SK-N-SH treated with all-trans-retinoic acid at 6 μM for 48 hours (cell line): ENCODE measurements at regions not wholly inside any gene's neighbourhood (a gene's known extent, or its start where the extent isn't known, plus 50 kb on each side); places are given as distances from the start of the nearest gene placed in this dataset.
"Not testable (repeated sequence)": the region's sequence is repeated elsewhere in the genome, so short reads cannot be mapped to it uniquely, and the experiment has no call there.

Experiments used
- ATAC-seq: fragments of 200-7000 bp; cut with Tn5 transposase; 3 replicates; pipeline ENCODE4 v1.9.1; 2020; ENCODE audit warnings: mild to moderate bottlenecking, moderate library complexity
- ARNTL ChIP-seq: fragments of 450-650 bp; formaldehyde crosslinking; IDR thresholded peaks from 2 replicates; pipeline ENCODE4 v1.5.0; 2020; ENCODE audit warnings: low read depth, mild to moderate bottlenecking, moderate library complexity, borderline replicate concordance
- BACH2 ChIP-seq: fragments of 250-450 bp; sonication (Bioruptor Pico); IDR thresholded peaks from 2 replicates; pipeline ENCODE4 v1.9.0; 2021; ENCODE audit warnings: mild to moderate bottlenecking, borderline replicate concordance
- CSDC2 ChIP-seq: fragments of 250-450 bp; sonication (Bioruptor Pico); IDR thresholded peaks from 2 replicates; pipeline ENCODE4 v1.5.0; 2020; ENCODE audit warnings: mild to moderate bottlenecking, moderate library complexity
- ESRRG ChIP-seq: fragments of 250-450 bp; sonication (Bioruptor Pico); IDR thresholded peaks from 2 replicates; pipeline ENCODE4 v1.6.1; 2021; ENCODE audit warnings: mild to moderate bottlenecking
- GLIS3 ChIP-seq: fragments of 250-450 bp; sonication (Bioruptor Pico); IDR thresholded peaks from 2 replicates; pipeline ENCODE4 v1.5.0; 2020; ENCODE audit warnings: mild to moderate bottlenecking, moderate library complexity
- ISL1 ChIP-seq: fragments of 250-450 bp; sonication (Bioruptor Pico); IDR thresholded peaks from 2 replicates; pipeline ENCODE4 v2.1.2; 2022; ENCODE audit warnings: mild to moderate bottlenecking, moderate library complexity
- PPARA ChIP-seq: fragments of 250-450 bp; sonication (Bioruptor Pico); IDR thresholded peaks from 2 replicates; pipeline ENCODE4 v1.5.0; 2020; ENCODE audit warnings: mild to moderate bottlenecking, borderline replicate concordance
- RARB ChIP-seq: fragments of 250-450 bp; sonication (Bioruptor Pico); IDR thresholded peaks from 2 replicates; pipeline ENCODE4 v1.8.0; 2021; ENCODE audit warnings: mild to moderate bottlenecking, moderate library complexity
- SNAI2 ChIP-seq: fragments of 250-450 bp; sonication (Bioruptor Pico); IDR thresholded peaks from 2 replicates; pipeline ENCODE4 v1.5.0; 2020; ENCODE audit warnings: mild to moderate bottlenecking, moderate library complexity
- TCF4 ChIP-seq: fragments of 250-450 bp; sonication (Bioruptor Pico); IDR thresholded peaks from 2 replicates; pipeline ENCODE4 v1.8.0; 2021; ENCODE audit warnings: mild to moderate bottlenecking, moderate library complexity, borderline replicate concordance
- TOX ChIP-seq: fragments of 250-450 bp; sonication (Bioruptor Pico); IDR thresholded peaks from 2 replicates; pipeline ENCODE4 v1.8.0; 2021; ENCODE audit warnings: mild to moderate bottlenecking, moderate library complexity, borderline replicate concordance
- ZC3H10 ChIP-seq: fragments of 250-450 bp; sonication (Bioruptor Pico); IDR thresholded peaks from 2 replicates; pipeline ENCODE4 v1.5.1; 2021; ENCODE audit warnings: mild to moderate bottlenecking, moderate library complexity
- ZFP3 ChIP-seq: fragments of 250-450 bp; sonication (Bioruptor Pico); IDR thresholded peaks from 2 replicates; pipeline ENCODE4 v1.5.0; 2020; ENCODE audit warnings: mild to moderate bottlenecking, moderate library complexity
- ZFP30 ChIP-seq: fragments of 450-650 bp; formaldehyde crosslinking; IDR thresholded peaks from 2 replicates; pipeline ENCODE4 v1.5.0; 2022; ENCODE audit warnings: mild to moderate bottlenecking, moderate library complexity
- ZNF565 ChIP-seq: fragments of 450-650 bp; formaldehyde crosslinking; conservative IDR thresholded peaks from 2 replicates; pipeline ENCODE4 v1.5.0; 2020; ENCODE audit warnings: low read depth, mild to moderate bottlenecking, moderate library complexity
- ZNF70 ChIP-seq: fragments of 450-650 bp; formaldehyde crosslinking; IDR thresholded peaks from 2 replicates; pipeline ENCODE4 v1.5.0; 2020; ENCODE audit warnings: mild to moderate bottlenecking, moderate library complexity
- ZNF8 ChIP-seq: fragments of 450-650 bp; formaldehyde crosslinking; IDR thresholded peaks from 2 replicates; pipeline ENCODE4 v1.5.0; 2020; ENCODE audit warnings: mild to moderate bottlenecking, moderate library complexity
- TF ChIP-seq, protein P1 (sequence below): fragments of 250-450 bp; sonication (Bioruptor Pico); IDR thresholded peaks from 2 replicates; pipeline ENCODE4 v1.5.1; 2020; ENCODE audit warnings: low read depth, mild to moderate bottlenecking, moderate library complexity
- TF ChIP-seq, protein P2 (sequence below): fragments of 250-450 bp; sonication (Bioruptor Pico); IDR thresholded peaks from 2 replicates; pipeline ENCODE4 v1.8.0; 2020; ENCODE audit warnings: mild to moderate bottlenecking, moderate library complexity, borderline replicate concordance
- TF ChIP-seq, protein P3 (sequence below): fragments of 250-450 bp; sonication (Bioruptor Pico); IDR thresholded peaks from 2 replicates; pipeline ENCODE4 v1.5.0; 2020; ENCODE audit warnings: mild to moderate bottlenecking, moderate library complexity
- TF ChIP-seq, protein P4 (sequence below): fragments of 250-450 bp; sonication (Bioruptor Pico); IDR thresholded peaks from 2 replicates; pipeline ENCODE4 v1.5.1; 2021; ENCODE audit warnings: mild to moderate bottlenecking, moderate library complexity
- TF ChIP-seq, protein P5 (sequence below): fragments of 250-450 bp; sonication (Bioruptor Pico); IDR thresholded peaks from 2 replicates; pipeline ENCODE4 v1.8.0; 2021; ENCODE audit warnings: low read depth, mild to moderate bottlenecking, moderate library complexity, borderline replicate concordance

DNA sequence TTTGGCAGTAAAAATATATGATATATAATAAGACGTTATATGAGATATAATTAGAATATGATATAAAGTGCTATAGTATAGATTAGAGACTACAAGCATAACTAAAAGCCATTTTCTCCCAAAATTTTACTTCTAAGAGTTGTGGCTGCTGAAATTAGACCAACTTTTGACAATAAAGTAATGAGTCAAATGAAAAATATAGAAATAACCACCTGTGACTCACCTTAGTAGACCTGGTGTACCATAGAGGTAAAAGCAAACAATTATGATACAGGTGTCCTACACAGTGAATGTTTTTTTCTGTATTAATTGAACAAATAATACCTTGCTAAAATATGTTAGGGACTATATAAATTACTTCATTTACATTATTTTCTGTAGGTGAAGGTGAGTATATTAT lies 482.9 kb upstream of the MAN1A1 start:
- TF ChIP-seq RARB (CRISPR knock-in tag) (no peak), GLIS3 (CRISPR knock-in tag) (no peak), PPARA (no peak), TOX (CRISPR knock-in tag) (no peak), ISL1 (CRISPR knock-in tag) (no peak), ZNF565 (CRISPR knock-in tag) (no peak), ZNF8 (CRISPR knock-in tag) (no peak), CSDC2 (CRISPR knock-in tag) (no peak), ZNF70 (CRISPR knock-in tag) (no peak), TCF4 (CRISPR knock-in tag) (no peak), BACH2 (no peak)
- TF ChIP-seq, protein P1, sequence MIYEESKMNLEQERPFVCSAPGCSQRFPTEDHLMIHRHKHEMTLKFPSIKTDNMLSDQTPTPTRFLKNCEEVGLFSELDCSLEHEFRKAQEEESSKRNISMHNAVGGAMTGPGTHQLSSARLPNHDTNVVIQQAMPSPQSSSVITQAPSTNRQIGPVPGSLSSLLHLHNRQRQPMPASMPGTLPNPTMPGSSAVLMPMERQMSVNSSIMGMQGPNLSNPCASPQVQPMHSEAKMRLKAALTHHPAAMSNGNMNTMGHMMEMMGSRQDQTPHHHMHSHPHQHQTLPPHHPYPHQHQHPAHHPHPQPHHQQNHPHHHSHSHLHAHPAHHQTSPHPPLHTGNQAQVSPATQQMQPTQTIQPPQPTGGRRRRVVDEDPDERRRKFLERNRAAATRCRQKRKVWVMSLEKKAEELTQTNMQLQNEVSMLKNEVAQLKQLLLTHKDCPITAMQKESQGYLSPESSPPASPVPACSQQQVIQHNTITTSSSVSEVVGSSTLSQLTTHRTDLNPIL (CRISPR knock-in tag): no peak
- no peak for ATAC-seq

DNA sequence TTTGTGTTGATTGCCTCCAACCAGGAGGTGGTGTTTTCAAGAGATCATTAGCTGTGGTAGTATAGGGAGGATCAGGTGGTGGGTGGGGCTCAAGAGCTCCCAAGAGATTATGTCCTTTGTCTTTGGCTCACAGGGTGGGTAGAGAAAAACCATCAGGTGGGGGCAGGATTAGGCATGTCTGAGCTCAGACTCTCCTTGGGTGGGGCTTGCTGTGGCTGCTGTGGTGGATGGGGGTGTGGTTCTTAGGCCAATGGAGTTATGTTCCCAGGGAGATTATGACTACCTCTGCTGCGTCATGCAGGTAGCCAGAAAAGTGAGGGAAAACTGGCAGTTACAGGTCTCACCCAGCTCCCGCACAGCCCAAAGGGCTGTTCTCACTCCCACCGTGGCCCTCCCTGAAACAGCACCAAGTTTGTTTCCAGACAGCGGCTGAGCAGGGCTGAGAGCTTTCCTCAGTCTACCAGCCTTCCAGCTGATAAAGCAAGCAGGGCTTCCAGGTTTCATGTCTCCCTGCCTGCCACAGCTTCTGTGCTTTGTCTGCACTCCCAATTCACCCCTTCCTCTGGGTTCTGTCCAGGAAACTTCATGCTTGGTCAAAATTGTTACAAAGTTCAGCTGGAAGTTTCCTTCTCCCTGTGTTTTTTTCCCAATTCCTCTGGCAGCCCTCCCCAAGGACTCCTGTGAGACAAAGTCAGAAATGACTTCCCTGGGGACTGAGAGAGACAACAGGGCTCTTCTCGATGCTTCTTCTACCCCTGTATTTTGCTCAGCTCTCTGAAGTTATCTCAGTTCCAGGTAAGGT lies 481.1 kb upstream of the MAN1A1 start:
- ATAC-seq: no peak
- no peak for TF ChIP-seq TOX (CRISPR knock-in tag)
- TF ChIP-seq ARNTL (CRISPR knock-in tag): no peak
- TF ChIP-seq BACH2: no peak
- TF ChIP-seq ZNF565 (CRISPR knock-in tag): no peak
- TF ChIP-seq, protein P2, sequence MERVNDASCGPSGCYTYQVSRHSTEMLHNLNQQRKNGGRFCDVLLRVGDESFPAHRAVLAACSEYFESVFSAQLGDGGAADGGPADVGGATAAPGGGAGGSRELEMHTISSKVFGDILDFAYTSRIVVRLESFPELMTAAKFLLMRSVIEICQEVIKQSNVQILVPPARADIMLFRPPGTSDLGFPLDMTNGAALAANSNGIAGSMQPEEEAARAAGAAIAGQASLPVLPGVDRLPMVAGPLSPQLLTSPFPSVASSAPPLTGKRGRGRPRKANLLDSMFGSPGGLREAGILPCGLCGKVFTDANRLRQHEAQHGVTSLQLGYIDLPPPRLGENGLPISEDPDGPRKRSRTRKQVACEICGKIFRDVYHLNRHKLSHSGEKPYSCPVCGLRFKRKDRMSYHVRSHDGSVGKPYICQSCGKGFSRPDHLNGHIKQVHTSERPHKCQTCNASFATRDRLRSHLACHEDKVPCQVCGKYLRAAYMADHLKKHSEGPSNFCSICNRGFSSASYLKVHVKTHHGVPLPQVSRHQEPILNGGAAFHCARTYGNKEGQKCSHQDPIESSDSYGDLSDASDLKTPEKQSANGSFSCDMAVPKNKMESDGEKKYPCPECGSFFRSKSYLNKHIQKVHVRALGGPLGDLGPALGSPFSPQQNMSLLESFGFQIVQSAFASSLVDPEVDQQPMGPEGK (CRISPR knock-in tag): no peak
- TF ChIP-seq RARB (CRISPR knock-in tag): no peak
- TF ChIP-seq, all 23 proteins: peak for 0

DNA sequence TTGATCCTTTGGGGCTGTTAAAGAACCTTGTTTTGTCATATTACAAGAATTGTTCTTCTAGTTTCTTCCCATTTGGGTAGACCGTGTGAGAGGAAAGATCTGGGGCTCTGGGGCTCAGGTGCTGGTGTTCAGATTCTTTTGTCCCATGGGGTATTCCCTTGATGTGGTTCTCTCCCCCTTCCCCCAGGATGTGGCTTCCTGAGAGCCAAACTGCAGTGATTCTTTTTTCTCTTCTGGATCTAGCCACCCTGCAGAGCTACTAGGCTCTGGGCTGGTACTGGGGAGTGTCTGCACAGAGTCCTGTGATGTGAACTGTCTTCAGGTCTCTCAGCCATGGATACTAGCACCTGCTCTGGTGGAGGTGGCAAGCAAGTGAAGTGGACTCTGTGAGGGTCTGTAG lies 480.5 kb upstream of the MAN1A1 start:
- TF ChIP-seq RARB (CRISPR knock-in tag): no peak
- no peak for TF ChIP-seq TOX (CRISPR knock-in tag)
- TF ChIP-seq CSDC2 (CRISPR knock-in tag): no peak
- TF ChIP-seq GLIS3 (CRISPR knock-in tag): no peak
- no peak for TF ChIP-seq ESRRG (CRISPR knock-in tag)
- no peak for TF ChIP-seq ZNF8 (CRISPR knock-in tag)
- TF ChIP-seq, protein P1 (CRISPR knock-in tag): no peak
- TF ChIP-seq TCF4 (CRISPR knock-in tag): no peak
- TF ChIP-seq ZFP3 (CRISPR knock-in tag): no peak
- TF ChIP-seq, protein P3, sequence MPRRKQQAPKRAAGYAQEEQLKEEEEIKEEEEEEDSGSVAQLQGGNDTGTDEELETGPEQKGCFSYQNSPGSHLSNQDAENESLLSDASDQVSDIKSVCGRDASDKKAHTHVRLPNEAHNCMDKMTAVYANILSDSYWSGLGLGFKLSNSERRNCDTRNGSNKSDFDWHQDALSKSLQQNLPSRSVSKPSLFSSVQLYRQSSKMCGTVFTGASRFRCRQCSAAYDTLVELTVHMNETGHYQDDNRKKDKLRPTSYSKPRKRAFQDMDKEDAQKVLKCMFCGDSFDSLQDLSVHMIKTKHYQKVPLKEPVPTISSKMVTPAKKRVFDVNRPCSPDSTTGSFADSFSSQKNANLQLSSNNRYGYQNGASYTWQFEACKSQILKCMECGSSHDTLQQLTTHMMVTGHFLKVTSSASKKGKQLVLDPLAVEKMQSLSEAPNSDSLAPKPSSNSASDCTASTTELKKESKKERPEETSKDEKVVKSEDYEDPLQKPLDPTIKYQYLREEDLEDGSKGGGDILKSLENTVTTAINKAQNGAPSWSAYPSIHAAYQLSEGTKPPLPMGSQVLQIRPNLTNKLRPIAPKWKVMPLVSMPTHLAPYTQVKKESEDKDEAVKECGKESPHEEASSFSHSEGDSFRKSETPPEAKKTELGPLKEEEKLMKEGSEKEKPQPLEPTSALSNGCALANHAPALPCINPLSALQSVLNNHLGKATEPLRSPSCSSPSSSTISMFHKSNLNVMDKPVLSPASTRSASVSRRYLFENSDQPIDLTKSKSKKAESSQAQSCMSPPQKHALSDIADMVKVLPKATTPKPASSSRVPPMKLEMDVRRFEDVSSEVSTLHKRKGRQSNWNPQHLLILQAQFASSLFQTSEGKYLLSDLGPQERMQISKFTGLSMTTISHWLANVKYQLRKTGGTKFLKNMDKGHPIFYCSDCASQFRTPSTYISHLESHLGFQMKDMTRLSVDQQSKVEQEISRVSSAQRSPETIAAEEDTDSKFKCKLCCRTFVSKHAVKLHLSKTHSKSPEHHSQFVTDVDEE: no peak
- TF ChIP-seq, protein P4, sequence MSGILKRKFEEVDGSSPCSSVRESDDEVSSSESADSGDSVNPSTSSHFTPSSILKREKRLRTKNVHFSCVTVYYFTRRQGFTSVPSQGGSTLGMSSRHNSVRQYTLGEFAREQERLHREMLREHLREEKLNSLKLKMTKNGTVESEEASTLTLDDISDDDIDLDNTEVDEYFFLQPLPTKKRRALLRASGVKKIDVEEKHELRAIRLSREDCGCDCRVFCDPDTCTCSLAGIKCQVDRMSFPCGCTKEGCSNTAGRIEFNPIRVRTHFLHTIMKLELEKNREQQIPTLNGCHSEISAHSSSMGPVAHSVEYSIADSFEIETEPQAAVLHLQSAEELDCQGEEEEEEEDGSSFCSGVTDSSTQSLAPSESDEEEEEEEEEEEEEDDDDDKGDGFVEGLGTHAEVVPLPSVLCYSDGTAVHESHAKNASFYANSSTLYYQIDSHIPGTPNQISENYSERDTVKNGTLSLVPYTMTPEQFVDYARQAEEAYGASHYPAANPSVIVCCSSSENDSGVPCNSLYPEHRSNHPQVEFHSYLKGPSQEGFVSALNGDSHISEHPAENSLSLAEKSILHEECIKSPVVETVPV (CRISPR knock-in tag): no peak
- no peak for TF ChIP-seq ZFP30 (CRISPR knock-in tag)
- TF ChIP-seq SNAI2 (CRISPR knock-in tag): no peak
- TF ChIP-seq, protein P2 (CRISPR knock-in tag): no peak
- TF ChIP-seq, protein P5, sequence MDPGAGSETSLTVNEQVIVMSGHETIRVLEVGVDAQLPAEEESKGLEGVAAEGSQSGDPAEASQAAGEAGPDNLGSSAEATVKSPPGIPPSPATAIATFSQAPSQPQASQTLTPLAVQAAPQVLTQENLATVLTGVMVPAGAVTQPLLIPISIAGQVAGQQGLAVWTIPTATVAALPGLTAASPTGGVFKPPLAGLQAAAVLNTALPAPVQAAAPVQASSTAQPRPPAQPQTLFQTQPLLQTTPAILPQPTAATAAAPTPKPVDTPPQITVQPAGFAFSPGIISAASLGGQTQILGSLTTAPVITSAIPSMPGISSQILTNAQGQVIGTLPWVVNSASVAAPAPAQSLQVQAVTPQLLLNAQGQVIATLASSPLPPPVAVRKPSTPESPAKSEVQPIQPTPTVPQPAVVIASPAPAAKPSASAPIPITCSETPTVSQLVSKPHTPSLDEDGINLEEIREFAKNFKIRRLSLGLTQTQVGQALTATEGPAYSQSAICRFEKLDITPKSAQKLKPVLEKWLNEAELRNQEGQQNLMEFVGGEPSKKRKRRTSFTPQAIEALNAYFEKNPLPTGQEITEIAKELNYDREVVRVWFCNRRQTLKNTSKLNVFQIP: no peak
- TF ChIP-seq ZC3H10: no peak
- no peak for TF ChIP-seq ISL1 (CRISPR knock-in tag)
- no peak for ATAC-seq

DNA sequence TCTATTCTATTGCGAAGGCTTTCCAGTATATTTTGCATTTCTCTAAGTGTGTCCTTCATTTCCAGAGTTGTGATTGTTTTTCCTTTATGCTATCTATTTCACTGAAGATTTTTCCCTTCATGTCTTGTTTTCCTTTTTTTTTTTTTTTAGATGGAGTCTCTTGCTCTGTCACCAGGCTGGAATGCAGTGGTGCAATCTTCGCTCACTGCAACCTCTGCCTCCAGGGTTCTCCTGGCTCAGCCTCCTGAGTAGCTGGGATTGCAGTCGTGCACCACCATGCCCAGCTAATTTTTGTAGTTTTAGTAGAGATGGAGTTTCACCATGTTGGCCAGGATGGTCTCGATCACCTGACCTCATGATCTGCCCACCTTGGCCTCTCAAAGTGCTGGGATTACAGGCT lies 479.9 kb upstream of the MAN1A1 start:
- ATAC-seq: not testable (repeated sequence)
